ENCODE measurements at regions not wholly inside any gene's neighbourhood (a gene's known extent, or its start where the extent isn't known, plus 50 kb on each side); places are given as distances from the start of the nearest gene placed in this dataset.
A peak's percentile ranks its signal among the peaks of the same experiment; 100 is the strongest.

GRCh38 chr9:108727580-108728111 is 128.1 kb downstream of the ACTL7B start:
- ATAC-seq (ENCODE audit: insufficient read depth, low FRiP score): no peak
- Histone ChIP-seq H3K4me3 (no peak overlapping the region), H3K27me3 (ENCODE audit: control insufficient read depth in 3 of 3, insufficient read depth in 3 of 3, low read length in 2 of 3) (no peaks in the 10 kb centered on the region), H3K27ac (ENCODE audit: low read depth in 1 of 2, low read length in 1 of 2) (no peak overlapping the region), H3K9me3 (ENCODE audit: control insufficient read depth in 4 of 4, insufficient read depth in 3 of 4, low read length in 3 of 4) (peaks cover 0 to 2% (median 0%) of the 10 kb centered on the region in 4 donors), H3K4me1 (ENCODE audit: control insufficient read depth in 5 of 5, insufficient read depth in 5 of 5, low read length in 5 of 5) (peaks cover 0 to 10% (median 7%) of the 10 kb centered on the region in 5 donors), H3K9ac (ENCODE audit: insufficient read depth in 1 of 2, low read length in 2 of 2) (no peak overlapping the region), H3K36me3 (ENCODE audit: control insufficient read depth in 4 of 4, insufficient read depth in 4 of 4, low read length in 4 of 4) (no peaks in the 10 kb centered on the region)
- DNase-seq: peak; percentile 65 to 77 (median 75)
- TF ChIP-seq CTCF (IDR thresholded peaks at IDR 0.05; ENCODE audit: control extremely low read depth, extremely low read depth): no peak
- WGBS, 2 donors: 35 to 46% methylated on average over 2 of the region's 2 CpGs

GRCh38 chr9:108724652-108725051 is 131.1 kb downstream of the ACTL7B start:
- 39 to 60% methylated on average over 5 of the region's 5 CpGs for WGBS, 2 donors
- no peak overlapping the region for H3K4me3 ChIP-seq
- H3K9me3 ChIP-seq (ENCODE audit: control insufficient read depth in 4 of 4, insufficient read depth in 3 of 4, low read length in 3 of 4): peaks cover 0 to under 1% (median 0%) of the 10 kb centered on the region in 4 donors
- no peak for ATAC-seq (ENCODE audit: insufficient read depth, low FRiP score)
- peaks cover 0 to 10% (median 7%) of the 10 kb centered on the region in 5 donors for H3K4me1 ChIP-seq (ENCODE audit: control insufficient read depth in 5 of 5, insufficient read depth in 5 of 5, low read length in 5 of 5)
- DNase-seq: peak; percentile 47 to 51 (median 47)
- H3K36me3 ChIP-seq (ENCODE audit: control insufficient read depth in 4 of 4, insufficient read depth in 4 of 4, low read length in 4 of 4): no peaks in the 10 kb centered on the region
- no peak overlapping the region for H3K27ac ChIP-seq (ENCODE audit: low read depth in 1 of 2, low read length in 1 of 2)
- H3K9ac ChIP-seq (ENCODE audit: insufficient read depth in 1 of 2, low read length in 2 of 2): no peak overlapping the region
- no peak for TF ChIP-seq CTCF (IDR thresholded peaks at IDR 0.05; ENCODE audit: control extremely low read depth, extremely low read depth)
- H3K27me3 ChIP-seq (ENCODE audit: control insufficient read depth in 3 of 3, insufficient read depth in 3 of 3, low read length in 2 of 3): no peaks in the 10 kb centered on the region

GRCh38 chr9:108724122-108724521 is 131.7 kb downstream of the ACTL7B start:
- no peak for ATAC-seq (ENCODE audit: insufficient read depth, low FRiP score)
- no peak overlapping the region for H3K27ac ChIP-seq (ENCODE audit: low read depth in 1 of 2, low read length in 1 of 2)
- TF ChIP-seq CTCF (IDR thresholded peaks at IDR 0.05; ENCODE audit: control extremely low read depth, extremely low read depth): no peak
- no peaks in the 10 kb centered on the region for H3K27me3 ChIP-seq (ENCODE audit: control insufficient read depth in 3 of 3, insufficient read depth in 3 of 3, low read length in 2 of 3)
- WGBS, 2 donors: 87 to 88% methylated on average over 4 of the region's 4 CpGs
- H3K9me3 ChIP-seq (ENCODE audit: control insufficient read depth in 4 of 4, insufficient read depth in 3 of 4, low read length in 3 of 4): no peaks in the 10 kb centered on the region
- DNase-seq: no peak
- no peak overlapping the region for H3K9ac ChIP-seq (ENCODE audit: insufficient read depth in 1 of 2, low read length in 2 of 2)
- no peak overlapping the region for H3K4me3 ChIP-seq
- H3K4me1 ChIP-seq (ENCODE audit: control insufficient read depth in 5 of 5, insufficient read depth in 5 of 5, low read length in 5 of 5): peaks cover 0 to 10% (median 7%) of the 10 kb centered on the region in 5 donors
- no peaks in the 10 kb centered on the region for H3K36me3 ChIP-seq (ENCODE audit: control insufficient read depth in 4 of 4, insufficient read depth in 4 of 4, low read length in 4 of 4)

GRCh38 chr9:108722396-108722795 is 133.4 kb downstream of the ACTL7B start:
- TF ChIP-seq CTCF (IDR thresholded peaks at IDR 0.05; ENCODE audit: control extremely low read depth, extremely low read depth): no peak
- H3K27me3 ChIP-seq (ENCODE audit: control insufficient read depth in 3 of 3, insufficient read depth in 3 of 3, low read length in 2 of 3): no peaks in the 10 kb centered on the region
- no peak overlapping the region for H3K27ac ChIP-seq (ENCODE audit: low read depth in 1 of 2, low read length in 1 of 2)
- H3K9ac ChIP-seq (ENCODE audit: insufficient read depth in 1 of 2, low read length in 2 of 2): no peak overlapping the region
- no peaks in the 10 kb centered on the region for H3K9me3 ChIP-seq (ENCODE audit: control insufficient read depth in 4 of 4, insufficient read depth in 3 of 4, low read length in 3 of 4)
- H3K4me3 ChIP-seq: no peak overlapping the region
- ATAC-seq (ENCODE audit: insufficient read depth, low FRiP score) (no peak), DNase-seq (no peak)
- H3K36me3 ChIP-seq (ENCODE audit: control insufficient read depth in 4 of 4, insufficient read depth in 4 of 4, low read length in 4 of 4): no peaks in the 10 kb centered on the region
- 86 to 88% methylated on average over 7 of the region's 7 CpGs for WGBS, 2 donors
- H3K4me1 ChIP-seq (ENCODE audit: control insufficient read depth in 5 of 5, insufficient read depth in 5 of 5, low read length in 5 of 5): peaks cover 0 to 1% (median 0%) of the 10 kb centered on the region in 5 donors
